Stomach (tissue), 4 donors: ENCODE measurements at regions not wholly inside any gene's neighbourhood (a gene's known extent, or its start where the extent isn't known, plus 50 kb on each side); places are given as distances from the start of the nearest gene placed in this dataset.

Source experiments
- POLR2A ChIP-seq, 4 donors: fragments of 450-650 bp; IDR thresholded peaks; one replicate each; pipeline ENCODE4 v1.6.1; 2016; ENCODE audit warnings: antibody characterized with exemption in 4 of 4, control low read depth in 2 of 4, mild to moderate bottlenecking in 1 of 4, moderate library complexity in 1 of 4
- TF ChIP-seq, protein P1 (sequence below), 7 experiments: fragments of 450-650 bp in 4 of 7; fragments of 200-600 bp in 3 of 7; sonication (generic) in 3 of 7; IDR thresholded peaks; one replicate each; pipeline ENCODE4 v1.5.1; 2016 to 2019; ENCODE audit warnings: antibody characterized with exemption in 7 of 7, control low read depth in 2 of 7, mild to moderate bottlenecking in 1 of 7

DNA sequence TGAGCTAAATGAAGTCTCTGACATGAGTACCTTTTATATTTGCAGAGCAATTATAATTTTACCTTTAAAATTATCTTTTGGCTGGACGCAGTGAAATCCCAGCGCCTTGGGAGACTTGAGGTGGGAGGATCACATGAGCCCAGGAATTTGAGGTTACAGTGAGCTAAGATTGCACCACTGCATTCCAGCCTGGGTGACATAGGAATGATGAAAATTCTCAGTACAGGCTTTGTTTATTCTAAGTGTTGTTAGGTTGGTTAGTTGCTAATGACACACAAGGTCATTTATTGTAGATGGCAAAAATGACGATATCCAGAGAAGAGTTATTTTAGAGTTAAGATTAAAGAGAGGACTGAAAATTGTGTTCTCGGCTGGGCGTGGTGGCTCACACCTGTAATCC lies 87.6 kb downstream of the XRCC2 start:
- TF ChIP-seq, protein P1, sequence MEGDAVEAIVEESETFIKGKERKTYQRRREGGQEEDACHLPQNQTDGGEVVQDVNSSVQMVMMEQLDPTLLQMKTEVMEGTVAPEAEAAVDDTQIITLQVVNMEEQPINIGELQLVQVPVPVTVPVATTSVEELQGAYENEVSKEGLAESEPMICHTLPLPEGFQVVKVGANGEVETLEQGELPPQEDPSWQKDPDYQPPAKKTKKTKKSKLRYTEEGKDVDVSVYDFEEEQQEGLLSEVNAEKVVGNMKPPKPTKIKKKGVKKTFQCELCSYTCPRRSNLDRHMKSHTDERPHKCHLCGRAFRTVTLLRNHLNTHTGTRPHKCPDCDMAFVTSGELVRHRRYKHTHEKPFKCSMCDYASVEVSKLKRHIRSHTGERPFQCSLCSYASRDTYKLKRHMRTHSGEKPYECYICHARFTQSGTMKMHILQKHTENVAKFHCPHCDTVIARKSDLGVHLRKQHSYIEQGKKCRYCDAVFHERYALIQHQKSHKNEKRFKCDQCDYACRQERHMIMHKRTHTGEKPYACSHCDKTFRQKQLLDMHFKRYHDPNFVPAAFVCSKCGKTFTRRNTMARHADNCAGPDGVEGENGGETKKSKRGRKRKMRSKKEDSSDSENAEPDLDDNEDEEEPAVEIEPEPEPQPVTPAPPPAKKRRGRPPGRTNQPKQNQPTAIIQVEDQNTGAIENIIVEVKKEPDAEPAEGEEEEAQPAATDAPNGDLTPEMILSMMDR (IDR thresholded peaks at IDR 0.05) = no peak
- TF ChIP-seq POLR2A (IDR thresholded peaks at IDR 0.05) = no peak
